GM21360 (cell line): ENCODE measurements at regions not wholly inside any gene's neighbourhood (a gene's known extent, or its start where the extent isn't known, plus 50 kb on each side); places are given as distances from the start of the nearest gene placed in this dataset.
"Not testable (repeated sequence)": the region's sequence is repeated elsewhere in the genome, so short reads cannot be mapped to it uniquely, and the experiment has no call there.

Experiments used
- ATAC-seq: cut with Tn5 transposase; IDR thresholded peaks from one replicate; pipeline ENCODE4 v1.9.1; 2021; ENCODE audit warnings: mild to moderate bottlenecking, moderate library complexity; ENCODE audit not compliant: unreplicated experiment

- ATAC-seq, result no peak
These were observed 386.9 kb downstream of the AMY1C start for GRCh38 chr1:104136621-104137020.

DNA sequence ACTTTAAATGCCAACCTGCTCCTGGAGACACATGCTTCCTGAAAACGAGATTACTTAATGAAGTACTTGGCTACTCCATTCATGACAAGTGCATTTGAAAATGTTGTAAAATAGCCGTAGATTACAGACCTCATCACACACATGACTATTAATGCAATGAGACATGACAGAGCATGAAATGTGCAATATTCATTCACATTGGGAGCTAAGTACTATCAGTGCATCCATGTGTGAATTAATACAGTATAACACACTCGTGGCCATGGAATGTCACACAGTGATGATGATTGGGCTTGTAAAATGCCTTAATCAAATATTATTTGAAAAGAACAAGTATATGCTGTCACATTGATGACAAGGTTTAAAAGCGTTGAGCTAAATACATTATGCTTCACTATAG is 407.0 kb downstream of the AMY1C start:
- ATAC-seq, result no peak

DNA sequence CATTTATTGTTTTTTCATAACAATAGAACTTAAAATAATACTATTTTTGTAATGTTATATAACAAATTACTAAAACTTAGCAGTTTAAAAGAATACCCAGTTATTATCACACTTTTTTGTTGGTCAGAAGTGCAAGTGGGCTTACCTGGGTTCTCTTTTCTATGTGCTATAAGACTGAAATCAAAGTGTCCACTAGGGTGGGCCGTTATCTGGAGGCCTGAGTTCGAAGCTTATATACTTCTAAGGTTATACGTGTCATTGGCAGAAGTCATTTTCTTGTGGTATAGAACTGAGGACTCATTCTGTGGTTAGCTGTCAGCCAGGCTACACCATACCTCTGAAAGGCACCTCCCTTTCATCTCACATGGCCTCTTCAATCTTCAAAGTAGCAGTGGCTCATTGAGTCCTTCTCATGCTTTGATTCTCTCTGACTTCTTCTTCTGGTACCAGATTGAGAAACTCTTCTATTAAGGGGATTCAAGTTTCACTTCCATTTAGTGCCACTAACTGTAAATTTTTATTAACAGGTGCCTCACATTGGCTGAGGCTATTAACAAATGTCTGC is 414.3 kb downstream of the AMY1C start:
- no peak for ATAC-seq

- no peak for ATAC-seq
These were observed 422.6 kb downstream of the AMY1C start for GRCh38 chr1:104172243-104172681.

- no peak for ATAC-seq
These were observed 432.6 kb downstream of the AMY1C start for GRCh38 chr1:104182251-104182650.

- ATAC-seq, result no peak
These were observed 439.5 kb downstream of the AMY1C start for GRCh38 chr1:104189207-104189606.

DNA sequence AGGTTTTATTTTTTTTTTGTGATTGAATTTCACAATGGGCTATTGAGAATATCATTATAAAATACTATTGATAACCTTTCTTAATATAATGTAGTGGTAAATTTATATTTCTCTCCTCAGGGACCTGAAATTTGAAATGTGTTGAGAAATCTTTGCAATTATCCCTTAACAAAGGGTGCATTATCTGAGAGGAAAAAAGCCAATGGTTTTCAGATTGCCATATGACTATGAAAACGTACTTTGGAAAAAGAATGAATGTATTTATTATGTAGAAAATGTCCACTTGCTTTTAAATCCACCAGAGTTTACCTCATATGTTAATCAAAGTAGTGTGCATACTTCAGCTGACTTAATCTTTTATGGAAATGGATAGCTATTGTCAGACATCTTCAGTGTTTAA is 441.1 kb downstream of the AMY1C start:
- no peak for ATAC-seq

- ATAC-seq, result no peak
These were observed 445.7 kb downstream of the AMY1C start for GRCh38 chr1:104195395-104195794.

GRCh38 chr1:104196136-104196535 is 446.4 kb downstream of the AMY1C start:
- no peak for ATAC-seq

- ATAC-seq, result no peak
These were observed 447.8 kb downstream of the AMY1C start for GRCh38 chr1:104197516-104197915.

GRCh38 chr1:104212239-104212638 is 462.5 kb downstream of the AMY1C start:
- no peak for ATAC-seq

GRCh38 chr1:104217395-104217986 is 467.8 kb downstream of the AMY1C start:
- ATAC-seq, result not testable (repeated sequence)

- ATAC-seq, result no peak
These were observed 480.2 kb downstream of the AMY1C start for GRCh38 chr1:104229860-104230259.

DNA sequence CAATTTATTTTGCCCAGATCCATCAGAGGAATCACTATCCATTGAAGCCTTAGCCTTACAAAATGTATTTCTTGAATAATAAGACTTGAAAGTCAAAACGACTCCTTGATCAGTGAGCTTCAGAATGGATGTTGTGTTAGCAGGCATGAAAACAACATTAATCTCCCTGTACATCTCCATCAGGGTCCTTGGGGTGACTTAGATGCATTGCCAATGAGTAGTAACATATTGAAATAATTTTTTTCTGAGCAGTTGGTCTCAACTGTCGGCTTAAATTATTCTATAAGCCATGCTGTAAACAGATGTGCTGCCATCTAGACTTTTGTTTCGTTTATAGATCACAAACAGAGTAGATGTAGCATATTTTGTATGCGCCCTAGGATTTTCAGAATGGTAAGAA is 482.0 kb downstream of the AMY1C start:
- ATAC-seq, result no peak

DNA sequence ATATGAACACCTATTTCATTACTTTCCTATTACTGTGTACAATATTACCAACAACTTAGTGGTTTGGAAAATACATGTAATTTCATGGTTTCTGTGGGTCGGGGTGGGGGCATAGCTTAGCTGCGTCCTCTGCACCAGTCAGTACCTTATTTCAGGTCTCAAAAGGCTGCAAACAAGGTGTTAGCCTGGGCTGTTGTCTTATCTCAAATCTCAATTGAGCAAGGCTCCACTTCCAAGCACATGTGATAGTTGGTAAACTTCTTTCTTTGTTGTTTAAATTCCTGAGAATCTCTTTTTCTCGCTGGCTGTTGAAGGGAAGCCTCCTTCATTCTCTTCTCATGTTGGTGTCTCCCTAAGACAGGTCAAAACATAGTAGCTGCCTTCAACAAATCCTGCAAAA is 485.4 kb downstream of the AMY1C start:
- ATAC-seq, result no peak

GRCh38 chr1:104238991-104239390 is 489.3 kb downstream of the AMY1C start:
- no peak for ATAC-seq

GRCh38 chr1:104248385-104248784 is 498.7 kb downstream of the AMY1C start:
- no peak for ATAC-seq

- ATAC-seq, result no peak
These were observed 509.8 kb downstream of the AMY1C start for GRCh38 chr1:104259481-104259880.

- ATAC-seq, result not testable (repeated sequence)
These were observed 513.4 kb downstream of the AMY1C start for GRCh38 chr1:104263110-104263509.

DNA sequence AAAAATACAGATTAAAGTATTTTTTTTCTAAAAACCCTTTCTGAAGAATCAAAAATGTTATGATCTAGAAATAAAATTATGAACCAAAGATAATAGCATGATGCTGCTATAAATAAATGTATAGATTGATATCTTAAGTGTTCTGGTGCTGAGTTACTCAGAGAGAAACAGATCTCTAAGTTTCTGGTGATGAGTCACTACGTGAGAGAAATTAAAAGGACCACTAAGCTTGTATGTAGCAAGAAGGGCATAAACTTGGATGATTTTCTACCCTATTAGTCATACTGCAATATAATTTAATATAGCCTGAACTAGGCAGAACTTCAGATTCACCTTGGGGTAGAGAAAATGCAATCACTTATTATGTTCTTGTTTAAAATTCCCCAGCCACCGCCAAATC is 514.8 kb downstream of the AMY1C start:
- ATAC-seq, result no peak

DNA sequence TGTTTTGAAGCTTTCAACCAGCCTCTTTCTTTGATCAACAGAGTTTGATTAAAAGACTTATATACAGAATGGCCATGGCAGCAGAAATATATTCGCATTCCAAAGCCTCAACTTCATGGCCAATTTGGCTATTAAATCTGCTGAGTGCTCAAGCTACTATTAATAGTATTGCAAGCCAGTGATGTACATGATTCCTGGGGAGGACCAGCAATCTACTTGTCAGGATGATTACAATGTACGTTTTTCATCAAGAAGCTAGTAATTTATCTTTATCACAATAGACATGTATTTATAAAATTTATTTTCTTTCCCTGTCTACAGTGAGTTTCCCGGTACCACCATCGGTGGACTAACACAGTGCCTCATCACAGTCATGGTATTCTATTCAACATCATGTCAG is 515.5 kb downstream of the AMY1C start:
- no peak for ATAC-seq

GRCh38 chr1:104266612-104267011 is 516.9 kb downstream of the AMY1C start:
- ATAC-seq, result peak; percentile 71

- not testable (repeated sequence) for ATAC-seq
These were observed 538.6 kb downstream of the AMY1C start for GRCh38 chr1:104288322-104288721.
